HG02610 (cell line): ENCODE measurements at regions not wholly inside any gene's neighbourhood (a gene's known extent, or its start where the extent isn't known, plus 50 kb on each side); places are given as distances from the start of the nearest gene placed in this dataset.
"Not testable (repeated sequence)": the region's sequence is repeated elsewhere in the genome, so short reads cannot be mapped to it uniquely, and the experiment has no call there.

Experiments used
- ATAC-seq: cut with Tn5 transposase; IDR thresholded peaks from one replicate; pipeline ENCODE4 v1.9.1; 2021; ENCODE audit warnings: mild to moderate bottlenecking, moderate library complexity; ENCODE audit not compliant: unreplicated experiment

DNA sequence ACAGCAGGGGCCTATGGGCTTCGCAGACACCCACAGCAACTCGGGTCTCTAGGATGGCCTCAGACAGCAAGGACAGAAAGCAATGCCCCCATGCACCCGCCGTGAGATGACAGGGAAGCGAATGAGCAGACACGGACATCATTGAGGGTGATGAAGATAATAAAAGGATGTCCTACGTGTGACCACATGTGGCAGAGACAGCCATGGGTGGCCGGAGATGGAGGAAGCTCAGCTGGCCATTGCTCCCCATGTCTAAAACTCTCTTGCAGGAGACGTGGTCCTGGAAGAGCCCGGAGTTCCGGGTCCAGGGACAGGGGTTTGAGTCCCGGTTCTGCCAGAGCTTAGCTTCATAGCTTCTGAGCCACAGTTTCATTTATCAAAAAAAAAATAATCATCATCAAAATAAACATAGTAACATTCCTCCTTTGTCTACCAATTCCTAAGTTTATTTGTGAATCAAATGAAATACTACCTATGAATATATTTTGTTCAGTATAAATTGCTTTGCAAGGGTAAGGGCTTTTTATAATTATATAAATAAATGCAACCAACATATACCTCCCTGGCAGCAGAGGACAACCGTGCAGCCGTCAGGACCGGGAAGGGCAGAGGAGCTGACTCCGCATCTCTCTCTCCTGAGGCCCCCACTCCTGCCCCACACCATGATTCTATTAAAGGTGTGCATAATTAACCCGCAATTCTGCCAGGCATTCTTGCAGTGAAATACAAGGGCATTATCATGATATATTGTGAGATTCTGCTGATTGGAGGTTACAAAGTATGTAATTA, 401.4 kb upstream of the MYT1L start:
- no peak for ATAC-seq

DNA sequence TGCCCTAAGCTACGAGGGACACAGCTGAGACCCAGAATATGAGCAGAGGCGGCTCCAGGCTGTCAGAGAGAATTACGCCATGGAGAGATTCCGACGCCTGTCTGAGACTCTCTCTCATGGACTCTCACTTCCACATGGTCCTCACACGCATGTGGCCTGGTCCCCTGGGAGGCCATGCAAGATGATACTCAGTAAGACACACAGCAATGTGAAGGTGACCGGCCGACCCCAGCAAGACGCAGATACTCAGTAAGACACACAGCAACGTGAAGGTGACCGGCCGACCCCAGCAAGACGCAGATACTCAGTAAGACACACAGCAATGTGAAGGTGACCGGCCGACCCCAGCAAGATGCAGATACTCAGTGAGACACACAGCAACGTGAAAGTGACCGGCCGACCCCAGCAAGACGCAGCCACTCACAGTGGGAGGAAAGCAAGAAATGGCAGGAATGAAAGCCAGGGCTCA, 400.8 kb upstream of the MYT1L start:
- ATAC-seq: no peak

DNA sequence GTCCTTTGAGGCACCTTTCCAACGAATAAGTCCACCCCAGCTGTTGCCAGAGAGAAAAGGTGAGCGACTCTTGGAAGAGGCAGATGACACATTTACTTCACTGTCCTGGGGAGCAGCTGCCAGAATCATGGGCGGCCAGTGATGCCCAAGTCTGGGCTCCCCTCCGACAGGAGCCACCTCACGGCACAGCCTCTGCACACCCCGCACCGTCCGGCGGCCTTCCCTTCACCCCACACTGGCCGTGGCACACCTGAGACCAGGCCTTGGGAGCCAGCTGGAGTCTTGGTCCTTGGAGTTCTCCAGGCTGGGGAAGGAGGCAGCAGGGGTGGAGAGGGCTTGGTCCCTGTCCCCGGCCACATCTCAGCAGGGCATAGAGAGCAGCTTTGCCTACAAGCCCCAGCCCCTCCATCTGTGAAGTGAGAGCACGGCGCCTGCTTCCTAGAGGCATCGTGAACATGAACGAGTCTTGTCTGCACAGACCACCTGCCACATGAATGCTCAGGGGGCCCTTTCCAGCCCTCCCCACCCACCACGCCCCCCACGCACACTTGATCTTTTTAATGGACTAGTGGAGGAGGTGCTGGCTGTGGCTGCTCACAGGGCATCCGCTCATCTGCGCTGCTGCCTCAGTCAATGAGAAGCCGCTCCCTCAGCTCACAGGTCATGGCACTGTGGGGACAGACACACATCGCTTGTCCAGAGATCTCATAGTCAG, 400.2 kb upstream of the MYT1L start:
- no peak for ATAC-seq

DNA sequence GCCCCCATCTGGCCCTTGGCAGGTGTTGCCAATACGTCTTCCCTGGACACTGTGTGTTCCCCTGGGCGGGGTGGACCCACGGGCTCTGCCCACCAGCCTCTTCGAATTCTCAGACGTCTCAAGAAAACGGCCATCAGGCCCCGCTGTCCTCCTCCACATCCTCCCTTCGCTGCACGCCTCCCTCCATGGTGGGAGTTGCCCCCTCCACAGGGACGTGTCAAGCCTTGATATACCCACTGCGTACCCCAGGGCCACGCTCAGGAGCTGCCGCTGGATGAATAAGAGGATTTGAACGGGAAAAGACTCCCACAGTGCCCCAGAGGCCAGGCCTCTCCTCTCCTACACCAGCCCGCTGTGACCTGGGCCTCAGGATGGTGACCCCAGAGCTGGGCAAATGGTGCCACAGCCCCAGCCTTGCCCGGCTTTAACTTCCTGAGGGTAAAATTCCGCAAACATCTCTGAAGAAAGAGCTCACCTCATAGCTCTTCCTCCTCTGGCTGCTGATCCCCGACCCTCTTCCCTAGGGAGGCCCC, 399.3 kb upstream of the MYT1L start:
- no peak for ATAC-seq

DNA sequence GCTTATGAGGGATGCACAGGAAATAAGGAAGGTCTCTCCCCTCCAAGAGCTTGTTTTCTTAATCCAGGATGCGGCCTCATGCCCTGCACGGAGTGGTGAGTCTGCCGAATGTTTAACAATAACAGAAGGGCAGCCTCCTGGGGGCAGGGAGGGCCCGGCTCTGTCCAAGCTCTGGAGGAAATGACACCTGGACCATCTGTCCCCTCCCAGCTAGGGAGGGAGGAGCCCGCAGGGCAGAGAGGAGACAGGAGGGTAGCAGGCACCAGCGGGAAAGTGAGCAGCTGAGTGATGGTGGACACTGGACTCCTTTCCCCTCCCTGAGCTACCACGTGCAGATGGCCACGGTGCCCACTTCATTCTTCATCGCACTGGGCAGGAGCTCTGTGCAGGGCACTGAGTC, 398.2 kb upstream of the MYT1L start:
- ATAC-seq: no peak

DNA sequence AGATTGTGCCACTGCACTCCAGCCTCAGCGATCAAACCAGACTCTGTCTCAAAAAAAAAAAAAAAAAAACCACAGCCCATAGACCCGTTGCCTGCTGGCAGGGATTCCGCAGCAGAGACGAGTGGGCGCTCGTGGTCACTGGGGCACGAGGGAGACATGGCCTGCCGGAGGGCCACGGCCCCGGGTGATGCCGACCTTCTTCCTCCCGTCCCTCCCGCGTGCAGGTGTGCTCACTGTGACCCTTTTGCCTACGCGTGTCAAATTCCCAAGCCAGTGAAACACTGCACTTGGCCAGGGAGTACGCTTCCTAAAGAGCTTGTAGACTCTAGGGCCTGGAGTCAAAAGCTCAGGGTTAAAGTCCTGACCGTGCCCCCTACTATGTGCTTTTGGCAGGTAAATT, 397.6 kb upstream of the MYT1L start:
- no peak for ATAC-seq

DNA sequence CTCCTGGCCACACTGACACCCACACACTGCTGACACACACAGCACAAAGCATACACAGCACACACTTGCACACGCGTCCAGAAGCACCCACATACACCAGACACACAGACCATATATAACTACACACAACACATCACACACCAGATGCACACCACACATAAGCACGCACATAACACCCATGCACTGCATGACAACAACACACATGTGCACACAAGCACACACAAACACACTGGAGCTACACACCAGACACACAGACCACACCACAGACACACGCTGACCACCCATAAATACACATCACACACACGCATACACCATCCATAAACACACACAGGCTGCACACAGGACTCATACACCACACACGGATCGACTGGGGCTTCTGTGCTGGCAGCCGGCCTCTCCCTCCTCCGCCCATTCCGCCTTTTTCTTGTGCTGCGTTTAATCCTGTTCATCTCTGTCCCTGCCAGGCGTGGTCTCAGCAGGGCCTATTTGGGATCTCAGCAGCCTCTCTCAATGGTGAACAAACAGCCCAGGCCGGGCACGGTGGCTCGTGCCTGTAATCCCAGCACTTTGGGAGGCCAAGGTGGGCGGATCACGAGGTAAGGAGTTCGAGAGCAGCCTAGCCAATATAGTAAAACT, 396.9 kb upstream of the MYT1L start:
- ATAC-seq: no peak

DNA sequence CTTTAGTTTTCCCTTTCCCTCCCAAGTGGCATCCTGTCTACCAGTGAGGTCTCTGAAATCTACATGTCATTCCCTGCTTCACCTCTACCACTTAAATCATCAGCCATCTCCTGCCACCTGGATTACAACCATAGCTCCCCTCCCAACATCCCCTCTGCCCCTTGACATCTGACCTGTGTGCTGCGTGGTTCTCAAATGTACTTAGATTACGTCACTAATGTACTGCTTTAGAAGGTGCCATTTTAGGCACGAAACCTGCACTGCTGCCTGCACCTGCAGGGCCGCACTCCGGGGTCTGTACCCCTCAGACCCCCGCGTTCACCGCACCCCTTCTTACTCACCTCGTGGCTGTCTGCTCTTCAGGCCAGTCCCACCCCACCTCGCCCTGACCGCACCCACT, 395.1 kb upstream of the MYT1L start:
- no peak for ATAC-seq

DNA sequence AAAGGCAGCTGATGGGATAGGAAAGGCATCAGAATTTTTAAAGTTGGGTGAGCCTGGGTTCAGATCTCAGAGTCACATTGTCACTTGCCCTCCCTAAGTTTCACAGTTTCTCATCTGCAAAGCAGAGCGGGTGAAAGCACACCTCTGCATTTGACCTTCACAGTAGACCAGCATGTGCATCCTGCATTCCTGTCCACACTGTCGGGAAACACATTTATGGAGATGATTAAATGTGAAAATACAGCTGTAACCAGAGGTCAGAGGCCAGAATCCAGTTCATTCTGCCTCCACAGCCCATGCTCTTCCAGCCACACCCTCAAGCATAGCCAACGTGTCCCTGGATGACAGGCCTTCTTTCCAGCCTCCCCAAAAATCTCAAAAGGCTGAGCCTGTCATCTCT, 392.0 kb upstream of the MYT1L start:
- ATAC-seq: no peak

DNA sequence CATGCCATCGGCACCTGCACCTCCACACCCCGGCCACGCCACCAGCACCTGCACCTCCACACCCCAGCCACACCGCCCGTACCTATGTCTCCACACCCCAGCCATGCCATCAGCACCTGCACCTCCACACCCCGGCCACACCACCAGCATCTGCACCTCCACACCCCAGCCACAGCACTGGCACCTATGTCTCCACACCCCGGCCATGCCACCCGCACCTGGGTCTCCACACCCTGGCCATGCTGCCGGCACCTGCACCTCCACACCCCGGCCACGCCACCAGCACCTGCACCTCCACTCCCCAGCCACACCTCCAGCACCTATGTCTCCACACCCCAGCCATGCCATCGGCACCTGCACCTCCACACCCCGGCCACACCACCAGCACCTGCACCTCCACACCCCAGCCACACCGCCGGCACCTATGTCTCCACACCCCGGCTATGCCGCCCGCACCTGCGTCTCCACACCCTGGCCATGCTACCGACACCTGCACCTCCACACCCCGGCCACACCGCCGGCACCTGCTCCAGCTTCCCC, 390.3 kb upstream of the MYT1L start:
- ATAC-seq: no peak

DNA sequence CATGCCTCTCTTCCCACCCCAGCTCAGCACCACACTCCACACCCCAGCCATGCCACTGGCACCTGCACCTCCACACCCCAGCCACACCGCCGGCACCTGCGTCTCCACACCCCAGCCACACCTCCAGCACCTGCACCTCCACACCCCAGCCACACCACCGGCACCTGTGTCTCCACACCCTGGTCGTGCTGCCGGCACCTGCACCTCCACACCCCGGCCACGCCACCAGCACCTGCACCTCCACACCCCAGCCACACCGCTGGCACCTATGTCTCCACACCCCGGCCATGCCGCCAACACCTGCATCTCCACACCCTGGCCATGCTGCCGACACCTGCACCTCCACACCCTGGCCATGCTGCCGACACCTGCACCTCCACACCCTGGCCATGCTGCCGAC, 389.7 kb upstream of the MYT1L start:
- not testable (repeated sequence) for ATAC-seq

DNA sequence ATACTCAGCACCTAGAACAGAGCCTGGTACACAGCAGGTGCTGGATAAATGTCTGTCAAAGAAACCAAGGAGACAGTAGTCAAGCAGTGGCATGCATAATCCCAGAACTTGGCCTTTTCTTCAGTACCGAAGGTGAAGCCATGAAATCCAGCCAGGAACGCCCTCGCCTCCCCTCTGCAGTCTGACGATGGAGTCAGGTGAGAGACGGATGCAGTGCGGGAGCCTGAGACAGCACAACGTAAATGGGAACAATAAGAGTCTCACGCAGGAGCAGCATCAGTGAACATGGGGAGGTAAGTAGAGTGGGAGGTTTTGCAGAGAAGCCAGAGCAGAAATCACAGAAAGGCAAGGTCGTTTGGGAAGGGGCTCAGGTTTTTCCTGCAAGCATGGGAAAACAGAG, 389.3 kb upstream of the MYT1L start:
- ATAC-seq: no peak

DNA sequence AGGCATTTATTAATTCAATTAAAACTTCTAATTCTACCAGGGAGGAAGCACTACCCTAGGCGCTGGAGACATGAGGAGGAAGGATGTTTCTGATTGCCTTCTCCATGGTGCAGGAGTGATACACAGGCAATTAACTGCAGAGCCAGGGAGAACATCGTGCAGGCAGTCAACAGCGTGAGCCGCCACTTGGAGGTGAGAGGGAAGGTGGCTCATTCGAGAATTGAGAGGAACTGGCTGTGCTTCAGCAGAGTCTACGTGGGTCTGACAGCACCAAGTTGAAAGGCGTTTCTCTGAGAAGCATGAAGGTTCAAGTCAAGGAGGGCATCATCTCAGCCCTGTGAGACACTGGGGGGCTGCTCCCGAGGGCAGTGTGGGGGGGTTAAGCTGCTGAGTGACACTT, 388.7 kb upstream of the MYT1L start:
- no peak for ATAC-seq

DNA sequence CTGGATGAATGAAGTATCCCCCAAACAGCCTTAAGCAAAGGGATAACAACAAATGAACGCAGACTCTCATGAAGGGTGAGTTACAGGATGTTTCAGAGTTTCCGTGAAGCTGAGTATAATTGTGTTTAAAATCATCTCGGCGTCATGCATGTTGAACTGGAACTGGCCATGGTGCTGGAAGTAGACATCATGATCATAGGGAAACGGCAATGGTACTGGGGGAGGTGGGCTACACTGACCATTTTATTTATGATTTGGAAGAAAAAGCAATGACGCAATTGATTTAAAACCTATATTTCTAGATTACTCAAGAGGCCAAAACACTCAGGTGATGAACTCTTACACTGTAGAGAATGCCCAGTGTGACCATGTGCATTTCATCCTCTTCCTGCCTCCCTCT, 387.9 kb upstream of the MYT1L start:
- ATAC-seq: no peak

DNA sequence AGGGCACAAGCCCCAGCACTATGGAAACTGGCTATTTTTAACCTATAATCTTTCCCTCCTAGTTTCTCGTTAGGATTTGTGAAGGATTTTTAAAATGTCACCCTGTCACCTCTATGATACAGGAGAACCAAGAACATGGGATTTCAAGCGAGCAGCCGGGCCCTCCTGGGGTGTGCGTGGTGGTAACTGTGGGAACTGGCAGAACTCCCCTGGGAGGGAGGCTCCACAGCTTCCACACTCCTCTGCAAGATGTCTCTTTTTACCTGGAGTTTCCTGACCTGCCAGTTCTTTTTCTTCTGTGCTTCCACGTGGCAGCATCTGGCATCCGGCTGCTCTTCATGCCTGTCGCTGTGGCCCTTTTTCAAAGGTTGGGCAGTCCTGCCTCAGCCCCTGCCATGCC, 386.3 kb upstream of the MYT1L start:
- no peak for ATAC-seq

DNA sequence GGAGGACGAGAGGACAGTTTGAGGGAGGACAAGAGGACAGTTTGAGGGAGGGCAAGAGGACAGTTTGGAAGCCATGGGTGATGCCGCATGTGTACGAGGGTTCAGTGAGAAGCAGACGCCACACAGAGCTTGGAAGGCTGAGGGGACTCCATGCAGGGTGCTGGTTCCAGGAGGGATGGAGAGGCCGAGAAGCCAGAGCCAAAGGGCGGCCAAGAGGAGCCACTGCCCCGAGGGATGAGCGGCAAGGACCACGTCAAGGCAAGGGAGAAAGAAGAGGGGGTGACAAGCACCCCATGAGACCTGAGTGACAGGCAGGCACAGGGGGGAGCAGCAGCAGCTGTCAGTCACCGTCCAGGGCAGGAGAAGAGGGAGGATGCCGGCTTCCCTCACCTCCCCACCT, 385.7 kb upstream of the MYT1L start:
- no peak for ATAC-seq

DNA sequence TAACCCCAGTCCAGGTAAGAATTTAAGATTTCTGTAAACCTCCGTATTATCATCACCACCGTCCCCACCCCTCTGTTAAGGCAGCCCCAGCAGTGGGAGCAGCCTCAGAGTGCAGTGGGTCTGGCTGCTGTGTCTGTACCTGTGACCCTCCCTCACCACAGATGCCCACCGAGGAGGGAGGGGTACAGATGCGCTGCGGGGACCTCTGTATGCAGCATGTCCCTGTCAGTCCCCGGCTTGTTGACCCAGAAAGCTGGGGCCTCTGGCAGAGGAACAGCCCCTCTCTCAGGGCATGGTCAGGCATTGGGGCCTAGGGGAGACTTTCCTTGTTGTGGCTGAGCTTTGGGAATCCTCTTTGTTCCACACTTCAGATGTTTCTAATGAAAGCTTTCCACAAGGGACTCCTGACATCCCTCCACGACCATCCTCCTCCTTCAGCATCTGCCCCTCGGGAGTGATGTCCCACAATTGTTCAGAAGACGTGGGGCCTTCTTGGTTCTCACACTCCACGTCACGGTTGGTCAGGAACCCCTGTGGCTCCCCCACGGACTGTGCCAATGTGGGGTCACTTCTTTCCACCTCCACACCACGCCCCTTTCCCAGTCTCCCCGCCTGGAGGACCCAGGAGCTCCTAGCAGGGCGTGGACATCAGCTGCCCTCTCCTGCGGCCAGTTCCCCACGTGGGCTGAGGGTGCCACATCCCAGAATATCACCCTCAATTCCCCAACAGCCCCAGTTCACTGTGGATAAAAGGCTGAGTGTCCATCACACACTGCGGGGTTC, 384.2 kb upstream of the MYT1L start:
- no peak for ATAC-seq

DNA sequence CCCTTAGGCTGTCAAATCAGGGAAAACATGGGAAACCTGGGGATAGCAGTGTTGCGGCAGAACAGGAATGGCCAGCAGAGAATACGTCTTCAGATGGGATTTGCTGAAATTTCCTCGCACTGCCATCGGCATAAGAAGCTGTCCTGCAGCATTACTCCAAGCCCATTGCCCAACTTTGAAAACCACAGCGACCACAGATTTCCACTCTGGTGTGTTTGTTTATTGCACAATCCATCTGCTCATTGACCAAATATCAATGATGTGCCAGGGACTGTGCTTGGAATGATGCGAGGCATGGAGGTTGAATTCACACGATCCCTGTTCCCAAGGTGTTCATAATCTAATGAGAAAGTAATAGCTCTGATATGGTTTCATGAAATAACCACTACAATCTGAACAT, 383.3 kb upstream of the MYT1L start:
- no peak for ATAC-seq

DNA sequence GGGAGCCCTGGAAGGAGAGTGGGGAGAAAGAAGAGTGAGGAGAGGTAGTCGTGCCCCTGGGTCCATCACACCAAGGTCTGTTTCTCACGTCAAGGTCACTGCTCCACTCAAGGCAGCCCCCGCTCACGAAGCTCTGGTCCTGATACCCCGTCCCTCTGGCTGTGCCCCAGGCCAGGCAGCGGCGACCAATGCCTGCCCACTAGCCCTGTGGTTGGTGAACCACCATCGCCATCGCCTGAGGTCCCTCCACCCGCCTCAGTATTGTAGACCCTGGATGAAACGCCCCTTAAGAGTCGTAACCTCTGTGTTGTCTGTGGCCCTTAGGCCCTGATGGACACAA, 378.3 kb upstream of the MYT1L start:
- no peak for ATAC-seq

DNA sequence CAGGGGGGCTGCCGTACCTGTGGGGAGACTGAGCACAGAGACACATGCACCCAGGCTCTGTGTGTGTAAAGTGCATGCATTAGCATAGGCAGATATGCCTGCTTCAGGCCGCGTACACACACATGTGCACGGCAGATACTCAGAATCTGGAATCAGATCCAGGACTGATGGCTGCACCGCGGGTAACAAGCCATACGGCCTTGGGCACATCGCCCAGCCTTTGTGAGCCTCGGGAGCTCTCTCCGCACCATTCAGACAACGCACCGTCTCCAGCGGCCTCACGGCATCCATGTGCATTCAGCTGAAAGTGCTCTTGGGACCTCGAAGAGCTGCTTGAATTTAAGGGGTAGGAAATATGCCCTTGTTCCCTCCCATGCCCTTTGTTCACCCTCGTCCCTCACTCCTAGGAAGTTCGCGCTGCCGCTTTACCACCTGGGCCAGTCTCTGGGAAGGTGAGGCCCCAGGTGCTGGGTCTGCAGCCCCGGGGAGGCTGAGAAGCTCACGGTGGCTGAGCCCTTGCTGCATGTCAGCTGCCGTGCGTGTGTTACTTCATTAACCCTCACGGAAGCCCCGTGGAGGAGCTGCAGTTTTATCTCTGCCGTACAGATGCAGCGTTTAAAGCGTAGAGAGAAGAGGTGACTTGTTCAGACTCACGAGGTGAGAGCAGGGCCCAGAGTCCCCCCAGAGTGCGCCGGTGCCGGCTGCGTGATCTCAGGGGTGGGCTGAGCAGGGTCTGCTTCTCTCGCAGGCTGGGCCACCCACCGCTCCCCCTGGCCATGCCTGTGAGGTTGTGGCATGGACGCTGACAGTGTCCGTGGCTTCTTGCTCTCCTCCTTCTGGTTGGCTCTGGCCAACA, 377.7 kb upstream of the MYT1L start:
- ATAC-seq: no peak
